HAP-1 (cell line): ENCODE measurements at regions not wholly inside any gene's neighbourhood (a gene's known extent, or its start where the extent isn't known, plus 50 kb on each side); places are given as distances from the start of the nearest gene placed in this dataset.

Experiments
- DNase-seq, 2 experiments: peaks; one replicate each; pipeline ENCODE4 v3.0.0-alpha.2; 2016 to 2020; ENCODE audit warnings: low spot score in 2 of 2
- H3K27me3 ChIP-seq: fragments of 250-450 bp; sonication (Bioruptor Pico); 2 replicates; pipeline ENCODE4 v1.5.1; 2020; ENCODE audit warnings: low read depth, mild to moderate bottlenecking, moderate library complexity
- H3K36me3 ChIP-seq: fragments of 250-450 bp; sonication (Bioruptor Pico); replicated peaks from 2 replicates; pipeline ENCODE4 v1.5.1; 2020; ENCODE audit warnings: mild to moderate bottlenecking
- H3K4me1 ChIP-seq: fragments of 250-450 bp; sonication (Bioruptor Pico); 2 replicates; pipeline ENCODE4 v1.5.1; 2020; ENCODE audit warnings: mild to moderate bottlenecking
- H3K4me3 ChIP-seq: fragments of 250-450 bp; sonication (Bioruptor Pico); 2 replicates; pipeline ENCODE4 v1.5.1; 2020; ENCODE audit warnings: mild to moderate bottlenecking, moderate library complexity
- H3K9me3 ChIP-seq: fragments of 250-450 bp; sonication (Bioruptor Pico); 2 replicates; pipeline ENCODE4 v1.5.1; 2020; ENCODE audit warnings: mild to moderate bottlenecking, moderate library complexity
- in situ Hi-C: fragments of 300-500 bp; cut with MboI; formaldehyde crosslinking; loops from 3 replicates; pipeline ENCODE4 v1.14.3; 2020; ENCODE audit warnings: low sequenced_read_pairs, inconsistent platforms, mixed read lengths

DNA sequence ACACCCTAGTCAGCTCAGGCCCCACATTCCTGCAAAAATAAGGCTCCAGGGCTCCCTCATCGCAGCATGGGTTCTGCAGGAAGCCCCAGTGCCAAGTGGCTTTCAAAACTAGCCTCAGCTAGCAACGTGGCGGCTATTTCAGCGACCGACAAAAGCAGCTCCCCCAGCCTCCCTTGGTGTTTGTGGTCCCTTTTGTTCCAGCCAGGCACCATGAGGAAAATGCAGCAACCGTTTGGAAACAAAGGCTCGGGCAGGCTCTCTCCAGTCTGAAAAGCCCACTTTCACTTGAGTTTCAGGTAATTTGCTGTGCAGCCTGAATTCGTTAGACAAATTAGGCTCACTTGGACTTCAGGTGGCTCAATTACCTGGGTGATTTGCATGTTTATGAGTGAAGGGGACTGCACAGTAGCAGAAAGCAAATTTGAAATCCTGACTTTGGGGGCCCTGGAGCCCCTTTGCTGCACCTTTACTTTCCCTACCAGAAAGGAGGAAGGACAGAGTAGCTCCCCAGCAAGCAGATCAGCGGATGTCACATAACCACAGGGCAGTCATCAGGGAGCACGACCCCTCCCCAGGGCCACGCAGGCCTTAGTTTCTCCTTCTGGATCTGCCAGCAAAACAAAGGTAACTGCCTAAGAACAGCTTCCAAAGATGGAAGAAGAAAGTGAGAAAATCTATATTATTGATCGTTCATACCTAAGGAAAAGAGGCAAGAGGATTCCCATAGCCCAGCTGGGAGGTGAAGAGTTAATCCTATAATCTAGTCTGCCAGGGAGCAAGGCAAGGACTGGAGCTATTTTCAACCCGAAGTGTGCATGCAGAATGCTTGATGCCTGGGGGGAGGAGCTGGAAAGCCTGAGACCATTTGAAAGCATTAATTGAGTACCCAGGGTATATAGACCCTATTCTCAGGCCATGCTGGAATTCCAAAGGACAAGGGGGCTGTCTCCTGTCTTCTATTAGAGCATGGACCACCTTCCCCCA is 143.1 kb upstream of the SDK2 start:
- Histone ChIP-seq H3K4me1 (no peaks in the 10 kb centered on the region), H3K36me3 (no peaks in the 10 kb centered on the region), H3K27me3 (peaks cover 7% of the 10 kb centered on the region; the same call in 1 of the 2 replicates), H3K9me3 (no peaks in the 10 kb centered on the region), H3K4me3 (no peak overlapping the region)
- no peak for DNase-seq
- in situ Hi-C loops, result no loop called here

GRCh38 chr17:73788111-73788510 is 143.9 kb upstream of the SDK2 start:
- no peak for DNase-seq
- in situ Hi-C loops, result no loop called here

GRCh38 chr17:73791121-73791520 is 146.9 kb upstream of the SDK2 start:
- Histone ChIP-seq H3K4me3 (no peak overlapping the region), H3K4me1 (no peaks in the 10 kb centered on the region), H3K9me3 (no peaks in the 10 kb centered on the region), H3K27me3 (peaks cover 5% of the 10 kb centered on the region; the same call in 1 of the 2 replicates), H3K36me3 (no peaks in the 10 kb centered on the region)
- in situ Hi-C loops, result no loop called here
- DNase-seq, result no peak

More at GRCh38 chr17:73788111-73788510, 143.9 kb upstream of the SDK2 start:
- H3K9me3 ChIP-seq, result no peaks in the 10 kb centered on the region
- no peaks in the 10 kb centered on the region for H3K36me3 ChIP-seq
- no peak overlapping the region for H3K4me3 ChIP-seq
- H3K27me3 ChIP-seq, result peaks cover 5% of the 10 kb centered on the region; the same call in 1 of the 2 replicates
- H3K4me1 ChIP-seq, result no peaks in the 10 kb centered on the region

- no peak overlapping the region for H3K4me3 ChIP-seq
- H3K9me3 ChIP-seq, result no peaks in the 10 kb centered on the region
- H3K4me1 ChIP-seq, result no peaks in the 10 kb centered on the region
- no peak for DNase-seq
- H3K36me3 ChIP-seq, result no peaks in the 10 kb centered on the region
- H3K27me3 ChIP-seq, result peaks cover 5% of the 10 kb centered on the region; the same call in 1 of the 2 replicates
- in situ Hi-C loops, result no loop called here
Observed at GRCh38 chr17:73791631-73792030, 147.4 kb upstream of the SDK2 start.

- Histone ChIP-seq H3K4me1 (no peaks in the 10 kb centered on the region), H3K4me3 (no peak overlapping the region), H3K36me3 (no peaks in the 10 kb centered on the region), H3K27me3 (peaks cover 2% of the 10 kb centered on the region; the same call in 1 of the 2 replicates), H3K9me3 (no peaks in the 10 kb centered on the region)
- no peak for DNase-seq
- in situ Hi-C loops, result no loop called here
Observed at GRCh38 chr17:73792994-73793393, 148.7 kb upstream of the SDK2 start.

- in situ Hi-C loops, result no loop called here
Observed at GRCh38 chr17:73794336-73794735, 150.1 kb upstream of the SDK2 start.

GRCh38 chr17:73795730-73796129 is 151.5 kb upstream of the SDK2 start:
- no peaks in the 10 kb centered on the region for H3K9me3 ChIP-seq
- in situ Hi-C loops, result no loop called here
- DNase-seq, result no peak
- H3K4me1 ChIP-seq, result no peaks in the 10 kb centered on the region
- H3K27me3 ChIP-seq, result no peaks in the 10 kb centered on the region
- no peaks in the 10 kb centered on the region for H3K36me3 ChIP-seq
- H3K4me3 ChIP-seq, result no peak overlapping the region

More at GRCh38 chr17:73794336-73794735, 150.1 kb upstream of the SDK2 start:
- H3K36me3 ChIP-seq, result no peaks in the 10 kb centered on the region
- H3K4me3 ChIP-seq, result no peak overlapping the region
- no peaks in the 10 kb centered on the region for H3K27me3 ChIP-seq
- H3K9me3 ChIP-seq, result no peaks in the 10 kb centered on the region
- no peaks in the 10 kb centered on the region for H3K4me1 ChIP-seq
- no peak for DNase-seq

- Histone ChIP-seq H3K4me3 (no peak overlapping the region), H3K4me1 (no peaks in the 10 kb centered on the region), H3K36me3 (no peaks in the 10 kb centered on the region), H3K9me3 (no peaks in the 10 kb centered on the region), H3K27me3 (no peaks in the 10 kb centered on the region)
- in situ Hi-C loops, result no loop called here
- DNase-seq, result no peak
Observed at GRCh38 chr17:73797594-73798110, 153.4 kb upstream of the SDK2 start.

DNA sequence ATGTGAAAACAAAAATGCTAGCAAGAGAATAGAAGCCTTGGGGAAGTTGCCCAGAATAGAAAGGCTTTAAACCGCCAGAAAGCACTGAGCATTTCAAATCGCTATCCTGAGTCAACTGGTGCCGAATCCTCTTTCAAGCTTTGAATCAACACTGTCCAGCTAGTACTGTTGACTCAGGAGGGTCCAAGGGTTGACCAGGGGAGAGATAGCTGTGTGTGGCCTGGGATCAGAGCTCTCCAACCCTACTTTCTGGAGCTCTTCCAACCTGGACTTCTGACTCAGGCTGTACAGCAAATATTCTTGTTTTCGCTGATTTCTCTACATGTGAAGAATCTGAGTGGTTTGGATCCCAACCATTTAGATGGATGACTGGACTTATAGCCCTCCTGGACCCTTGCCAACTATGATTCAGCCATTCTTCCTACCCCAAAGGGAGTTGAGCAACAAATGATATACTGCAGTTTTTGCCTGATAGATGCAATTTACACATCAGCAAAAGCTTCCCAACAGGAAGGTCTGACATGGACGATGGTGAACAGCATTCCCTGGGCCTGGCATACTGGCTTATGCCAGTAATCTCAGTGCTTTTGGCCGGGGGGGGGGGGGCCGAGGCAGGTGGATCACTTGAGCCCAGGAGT is 154.0 kb upstream of the SDK2 start:
- no peak for DNase-seq
- in situ Hi-C loops, result no loop called here
- Histone ChIP-seq H3K36me3 (no peaks in the 10 kb centered on the region), H3K9me3 (no peaks in the 10 kb centered on the region), H3K4me1 (no peaks in the 10 kb centered on the region), H3K27me3 (no peaks in the 10 kb centered on the region), H3K4me3 (no peak overlapping the region)

DNA sequence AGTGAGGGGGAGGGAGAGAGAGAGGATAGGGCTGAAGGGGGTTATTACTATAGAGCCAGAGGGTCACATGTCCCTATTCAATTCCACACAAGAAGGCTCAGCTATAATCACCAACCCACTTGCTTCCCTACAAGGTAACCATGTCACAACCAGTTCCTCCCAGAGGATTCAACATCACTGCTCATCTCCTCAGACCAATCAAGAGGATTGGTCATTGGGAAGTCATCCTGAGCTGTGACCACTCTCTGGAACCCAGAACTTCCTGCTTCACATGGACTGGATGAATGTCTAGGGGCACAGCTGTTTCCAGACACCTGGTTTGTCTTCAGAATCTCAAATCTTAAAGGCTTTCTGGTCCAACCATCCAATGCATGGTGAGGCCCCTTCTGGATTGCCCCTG is 154.9 kb upstream of the SDK2 start:
- DNase-seq, result no peak
- no peaks in the 10 kb centered on the region for H3K27me3 ChIP-seq
- H3K9me3 ChIP-seq, result no peaks in the 10 kb centered on the region
- no peak overlapping the region for H3K4me3 ChIP-seq
- H3K4me1 ChIP-seq, result no peaks in the 10 kb centered on the region
- in situ Hi-C loops, result no loop called here
- H3K36me3 ChIP-seq, result no peaks in the 10 kb centered on the region

DNA sequence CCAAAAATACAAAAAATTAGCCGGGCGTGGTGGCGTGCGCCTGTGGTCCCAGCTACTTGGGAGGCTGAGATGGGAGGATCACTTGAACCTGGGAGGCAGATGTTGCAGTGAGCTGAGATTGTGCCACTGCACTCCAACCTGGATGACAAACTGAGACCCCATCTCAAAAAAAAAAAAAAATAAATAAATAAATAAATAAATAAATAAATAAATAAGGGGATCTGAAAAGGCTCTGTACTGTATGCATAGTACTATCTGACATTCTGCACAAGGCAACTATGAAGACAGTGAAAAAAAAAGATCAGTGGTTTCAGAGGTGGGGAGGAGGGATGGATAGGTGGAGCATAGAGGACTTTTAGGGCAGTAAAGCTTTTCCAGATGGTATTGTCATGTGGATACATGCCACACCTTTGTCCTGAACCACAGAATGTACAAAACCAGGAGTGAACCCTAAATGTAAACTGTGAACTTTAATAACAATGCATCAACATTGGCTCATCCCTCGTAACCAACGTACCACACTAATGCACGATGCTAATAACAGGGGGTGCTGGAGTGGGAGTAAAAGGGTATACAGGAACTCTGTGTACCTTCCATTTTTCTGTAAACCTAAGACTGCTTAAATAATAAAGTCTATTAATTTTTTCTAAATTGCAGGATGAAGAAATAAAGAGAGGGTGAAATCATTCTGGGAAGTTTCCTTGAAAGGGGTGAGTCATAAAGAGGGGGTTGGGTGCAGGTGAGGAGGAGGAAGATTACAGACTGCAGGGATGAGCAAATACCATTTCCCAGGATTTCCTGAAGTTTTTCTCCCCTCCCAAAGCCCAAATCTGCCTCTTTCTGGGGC is 155.8 kb upstream of the SDK2 start:
- H3K36me3 ChIP-seq, result no peaks in the 10 kb centered on the region
- no peaks in the 10 kb centered on the region for H3K4me1 ChIP-seq
- no peaks in the 10 kb centered on the region for H3K27me3 ChIP-seq
- no peaks in the 10 kb centered on the region for H3K9me3 ChIP-seq
- in situ Hi-C loops, result no loop called here
- DNase-seq, result no peak
- H3K4me3 ChIP-seq, result no peak overlapping the region

- in situ Hi-C loops, result no loop called here
- no peak overlapping the region for H3K4me3 ChIP-seq
- H3K36me3 ChIP-seq, result no peaks in the 10 kb centered on the region
- DNase-seq, result no peak
- H3K27me3 ChIP-seq, result no peaks in the 10 kb centered on the region
- no peaks in the 10 kb centered on the region for H3K4me1 ChIP-seq
- H3K9me3 ChIP-seq, result no peaks in the 10 kb centered on the region
Observed at GRCh38 chr17:73800893-73801292, 156.6 kb upstream of the SDK2 start.

DNA sequence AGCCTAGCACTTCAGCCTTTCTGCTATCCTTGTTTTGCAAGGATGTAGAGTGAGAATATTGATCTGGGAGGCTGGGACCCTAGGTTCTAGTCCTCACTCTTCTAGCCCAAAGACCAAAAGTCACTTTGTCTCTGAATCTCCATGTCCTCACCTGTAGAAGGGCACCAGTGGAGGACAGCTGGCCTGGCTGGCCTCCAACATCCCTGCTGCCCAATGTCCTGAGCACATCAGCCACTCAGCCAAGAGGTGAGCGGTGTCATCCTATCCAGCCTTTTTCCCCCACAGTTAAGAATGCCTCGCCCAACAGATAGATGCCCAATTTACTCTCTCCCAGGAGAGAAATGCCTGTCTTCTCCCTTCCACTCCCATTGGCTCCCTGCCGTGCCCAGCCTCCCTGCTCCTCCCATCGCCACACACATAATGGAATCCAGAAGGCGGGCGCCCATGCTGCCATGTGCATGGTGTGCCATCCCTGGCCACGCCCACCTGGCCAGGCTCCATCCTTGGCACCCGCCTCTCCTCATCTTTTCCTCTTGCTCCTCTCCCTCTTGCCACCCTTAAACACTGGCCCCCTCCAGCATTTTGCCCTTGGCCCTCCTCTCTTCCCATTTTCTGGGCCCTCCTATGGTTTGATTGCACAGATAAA is 157.3 kb upstream of the SDK2 start:
- in situ Hi-C loops, result no loop called here
- Histone ChIP-seq H3K9me3 (no peaks in the 10 kb centered on the region), H3K4me3 (no peak overlapping the region), H3K27me3 (no peaks in the 10 kb centered on the region), H3K36me3 (no peaks in the 10 kb centered on the region), H3K4me1 (no peaks in the 10 kb centered on the region)
- no peak for DNase-seq
